ENCODE measurements at regions not wholly inside any gene's neighbourhood (a gene's known extent, or its start where the extent isn't known, plus 50 kb on each side); places are given as distances from the start of the nearest gene placed in this dataset.

DNA sequence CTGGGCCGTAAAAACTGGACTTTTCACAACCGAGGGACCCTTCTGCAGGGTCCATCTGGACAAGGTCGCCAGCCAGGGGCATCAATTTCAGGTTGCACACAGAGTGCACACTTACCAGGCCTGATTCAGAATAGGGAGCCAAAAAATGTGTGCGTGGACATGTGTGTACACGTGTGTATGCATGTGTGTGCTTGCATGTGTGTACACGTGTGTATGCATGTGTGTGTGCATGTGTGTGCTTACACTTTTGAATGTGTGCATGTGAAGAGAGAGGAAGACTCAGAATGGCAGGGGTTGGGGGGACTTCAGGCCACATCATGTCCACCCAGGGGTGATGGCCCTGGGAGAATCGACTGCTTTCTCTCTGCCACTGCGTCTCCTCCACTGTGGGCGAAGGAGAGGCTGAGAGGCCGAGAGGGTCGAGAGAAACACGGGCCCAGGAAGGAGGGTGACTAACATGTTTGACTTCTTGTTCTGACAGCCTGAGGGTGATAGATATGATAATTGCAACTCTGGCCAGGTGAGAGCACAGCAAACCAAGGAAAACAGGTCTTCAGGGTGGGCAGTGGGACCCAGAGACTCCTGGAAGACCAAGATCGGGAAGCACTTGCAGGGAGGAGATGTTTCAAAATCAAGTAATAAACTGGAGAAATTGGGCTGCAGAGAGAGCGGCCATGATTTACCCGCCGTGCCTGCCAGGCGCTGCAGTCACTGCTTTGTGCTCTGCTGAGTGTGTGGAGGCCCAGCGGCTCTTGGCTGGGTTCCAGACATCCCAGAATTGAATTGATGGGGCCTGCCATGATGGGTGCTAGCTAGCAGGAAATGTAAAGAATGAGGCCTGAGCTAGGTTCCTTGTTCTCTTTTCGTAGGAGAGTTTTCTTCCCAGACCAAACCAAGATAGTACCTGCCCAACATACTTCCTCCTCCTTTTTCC lies 310.8 kb downstream of the QKI start:
- DNase-seq, result no peak

DNA sequence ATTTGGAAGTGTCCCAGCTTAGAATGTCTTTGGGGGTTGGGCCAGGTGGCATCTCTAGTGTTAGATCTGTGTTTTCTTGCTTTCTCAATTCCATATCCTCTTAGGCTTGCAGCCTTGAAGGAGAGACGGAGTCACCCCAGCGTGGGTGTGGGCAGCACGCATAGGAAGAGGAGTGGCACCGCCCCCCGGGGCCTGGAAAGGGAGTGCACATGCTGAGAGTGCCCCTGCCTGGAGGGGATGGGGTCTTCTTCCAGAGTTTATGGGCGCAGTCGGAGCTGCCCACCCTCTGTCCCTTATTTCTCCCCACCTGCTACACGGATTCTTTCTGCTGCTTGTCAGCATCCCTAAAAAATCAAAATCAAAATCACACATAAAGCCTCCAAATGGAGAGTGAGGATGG lies 309.7 kb downstream of the QKI start:
- DNase-seq, result no peak

DNA sequence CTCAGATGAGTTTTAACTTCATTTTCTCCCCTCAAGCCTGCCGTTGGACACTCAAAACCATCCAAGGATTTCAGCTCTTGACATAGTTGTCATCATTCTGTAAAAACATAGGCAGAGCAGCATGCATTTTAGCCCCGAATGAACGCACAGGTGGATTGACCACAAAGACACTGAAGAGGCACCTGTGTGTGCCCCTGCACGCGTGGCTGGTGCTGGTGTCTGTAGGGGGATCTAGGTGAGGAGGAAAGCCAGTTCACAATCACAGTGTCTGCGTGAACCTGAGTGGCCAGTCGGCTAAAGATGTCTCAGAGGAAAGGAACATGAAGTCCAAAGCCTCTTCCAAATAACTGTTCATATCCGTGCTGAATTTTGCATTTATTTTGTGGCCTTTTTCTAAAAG lies 309.2 kb downstream of the QKI start:
- DNase-seq, result no peak

DNA sequence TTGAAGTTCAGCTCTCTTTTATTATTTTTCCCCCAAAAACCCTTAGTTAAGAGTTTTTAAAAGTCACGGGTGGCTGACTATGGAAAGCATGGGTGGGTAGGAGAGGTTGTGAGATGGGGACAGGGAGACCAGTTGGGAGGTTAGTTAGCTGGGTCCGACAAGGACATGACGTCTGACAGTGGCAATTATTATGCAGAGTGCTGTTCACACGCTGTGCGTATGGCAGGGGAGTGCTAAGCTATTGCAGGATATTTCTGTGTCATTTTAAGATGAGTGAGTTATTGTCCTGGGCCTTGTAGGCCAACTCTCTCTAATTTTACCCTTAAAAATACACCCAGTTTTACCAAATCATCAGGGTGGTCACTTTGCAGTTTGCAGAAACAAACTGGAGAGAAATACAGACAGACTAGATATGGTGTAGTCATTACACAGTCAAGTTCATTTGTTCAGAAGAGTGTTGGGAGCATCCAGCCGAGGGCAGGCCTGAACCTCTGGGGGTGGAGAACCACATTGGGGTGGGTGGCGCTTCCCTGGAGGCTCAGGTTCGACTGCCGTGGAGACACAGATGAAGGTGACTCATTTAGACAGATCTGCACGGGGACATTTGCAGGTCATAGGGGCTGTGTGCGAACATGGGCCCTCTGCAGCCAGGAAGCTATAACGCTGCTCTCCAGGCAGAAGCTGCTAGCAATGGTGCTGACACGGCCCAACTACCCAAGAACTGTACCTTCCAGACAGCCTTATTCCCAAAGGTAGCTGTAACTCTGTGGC lies 307.6 kb downstream of the QKI start:
- DNase-seq, result no peak

DNA sequence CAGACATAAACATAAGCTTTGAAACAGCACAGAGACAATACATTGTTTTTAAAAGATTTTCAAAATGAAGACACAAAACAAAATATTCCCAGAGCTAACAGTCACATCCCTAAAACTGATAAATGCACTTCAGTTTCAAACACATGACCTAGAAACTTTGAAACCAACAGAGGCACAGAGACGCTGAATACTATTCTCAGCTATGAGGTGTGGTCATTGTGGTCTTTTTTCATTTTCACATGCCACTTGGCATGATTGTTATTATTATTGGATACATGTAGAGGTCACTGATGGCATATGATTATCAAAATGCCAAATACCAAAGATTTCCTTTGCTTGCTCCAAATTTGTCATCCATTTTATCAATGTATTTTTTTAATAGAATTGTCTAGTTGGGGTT lies 306.9 kb downstream of the QKI start:
- DNase-seq, result no peak

DNA sequence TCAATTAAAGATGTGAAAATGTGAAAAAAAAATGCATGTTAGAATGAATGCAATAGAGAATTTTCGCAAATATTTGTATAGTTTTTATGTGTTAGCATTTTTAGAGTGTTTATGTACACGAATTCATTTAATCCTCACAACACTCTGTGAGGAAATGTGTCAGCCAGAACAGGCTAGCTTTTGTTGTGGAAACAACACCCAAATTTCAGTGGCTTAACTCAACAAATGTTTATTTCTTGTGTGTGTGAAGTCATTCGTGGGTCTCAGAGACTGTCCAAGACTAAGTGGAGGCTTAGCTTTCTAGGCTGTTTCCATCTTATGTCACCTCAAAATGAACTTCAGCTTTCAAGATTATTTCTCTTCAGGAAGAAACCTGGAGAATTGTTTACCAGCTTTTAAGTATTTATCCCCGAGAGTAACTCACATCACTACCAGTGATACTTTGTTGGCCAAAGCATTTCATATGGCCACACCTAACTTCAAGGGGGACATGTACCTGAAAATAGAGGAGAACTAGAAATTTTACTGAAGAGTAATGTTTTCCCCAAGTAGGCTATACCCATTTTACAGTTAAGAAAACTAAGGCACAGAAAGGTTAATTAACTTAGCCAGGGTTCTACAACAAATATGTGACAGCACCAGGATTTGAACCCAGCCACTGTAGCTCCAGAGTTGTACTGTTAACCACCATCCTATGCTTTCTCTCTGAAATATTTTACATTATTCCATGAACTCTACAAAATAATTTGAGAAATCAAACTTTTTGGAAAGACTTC lies 306.1 kb downstream of the QKI start:
- no peak for DNase-seq

DNA sequence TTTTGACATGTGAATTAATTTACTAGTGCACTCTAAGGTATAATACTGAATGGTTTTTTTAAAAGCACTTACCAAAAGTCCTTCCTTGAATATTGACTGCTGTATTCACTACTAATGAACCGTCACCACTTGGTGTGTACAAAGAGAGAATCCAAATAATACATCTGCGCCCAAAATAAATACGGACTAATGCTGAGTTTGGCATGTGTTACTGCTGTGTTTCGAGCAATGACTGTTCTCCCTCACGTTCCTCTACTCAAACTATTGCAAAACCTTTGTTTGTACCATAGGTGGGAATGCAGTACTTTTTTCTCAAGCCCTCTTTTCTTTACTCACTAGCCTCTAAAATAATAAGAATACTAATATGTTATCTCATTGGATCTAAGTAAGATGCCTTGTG lies 305.5 kb downstream of the QKI start:
- DNase-seq, result no peak

DNA sequence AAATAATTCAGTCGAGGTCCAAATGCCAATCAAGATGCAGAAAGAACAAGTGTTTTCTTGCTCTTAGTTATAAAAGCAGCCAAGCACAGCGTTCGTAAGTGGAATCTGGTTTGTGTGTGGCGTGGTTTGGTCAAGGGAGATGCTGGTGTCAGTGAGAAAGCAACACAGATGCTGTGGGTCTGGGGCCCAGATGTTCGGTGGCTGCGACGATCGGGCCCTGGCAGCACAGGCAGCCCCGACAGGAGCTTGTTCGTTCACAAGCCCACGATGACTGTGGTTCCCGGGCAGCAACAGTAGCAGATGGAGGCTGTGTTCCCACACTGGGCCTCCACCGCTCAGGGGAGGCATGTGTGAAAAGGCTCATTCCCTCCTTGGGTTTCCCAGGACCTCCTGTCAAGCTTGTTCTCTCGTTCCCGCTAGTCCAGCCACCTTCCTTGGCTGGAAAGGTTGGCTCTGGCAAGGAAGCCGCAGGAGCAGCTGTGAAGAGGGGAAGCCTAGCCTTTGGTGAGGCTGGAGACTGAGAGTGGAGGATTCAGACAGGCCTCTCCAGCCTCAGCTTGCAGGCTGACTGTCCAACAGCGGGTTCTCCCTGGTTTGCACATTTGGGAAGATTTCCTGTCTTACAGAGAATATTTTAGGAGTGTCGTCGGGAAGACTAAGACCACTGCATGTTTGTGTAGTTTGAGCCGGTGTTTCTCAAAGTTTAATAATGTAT lies 304.7 kb downstream of the QKI start:
- DNase-seq, result no peak

DNA sequence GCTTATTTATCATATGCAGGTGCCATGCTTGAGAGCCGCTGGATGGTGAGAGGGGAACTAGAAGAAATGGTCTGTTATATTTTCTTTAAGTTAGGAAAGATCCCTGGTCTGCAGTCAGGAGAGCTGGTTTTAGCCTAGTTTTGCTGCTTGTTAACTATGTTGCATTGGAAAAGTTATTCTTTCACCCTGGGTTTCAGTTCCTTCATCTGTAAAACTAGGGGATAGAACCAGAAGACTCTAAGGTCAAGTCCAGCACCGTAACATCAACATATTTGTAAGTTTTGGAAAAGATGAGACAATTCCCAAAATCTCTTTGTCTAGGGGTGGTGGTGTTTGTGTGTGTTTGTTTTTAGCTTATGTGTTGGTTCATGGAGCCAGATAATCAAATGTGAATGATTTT lies 304.0 kb downstream of the QKI start:
- no peak for DNase-seq

DNA sequence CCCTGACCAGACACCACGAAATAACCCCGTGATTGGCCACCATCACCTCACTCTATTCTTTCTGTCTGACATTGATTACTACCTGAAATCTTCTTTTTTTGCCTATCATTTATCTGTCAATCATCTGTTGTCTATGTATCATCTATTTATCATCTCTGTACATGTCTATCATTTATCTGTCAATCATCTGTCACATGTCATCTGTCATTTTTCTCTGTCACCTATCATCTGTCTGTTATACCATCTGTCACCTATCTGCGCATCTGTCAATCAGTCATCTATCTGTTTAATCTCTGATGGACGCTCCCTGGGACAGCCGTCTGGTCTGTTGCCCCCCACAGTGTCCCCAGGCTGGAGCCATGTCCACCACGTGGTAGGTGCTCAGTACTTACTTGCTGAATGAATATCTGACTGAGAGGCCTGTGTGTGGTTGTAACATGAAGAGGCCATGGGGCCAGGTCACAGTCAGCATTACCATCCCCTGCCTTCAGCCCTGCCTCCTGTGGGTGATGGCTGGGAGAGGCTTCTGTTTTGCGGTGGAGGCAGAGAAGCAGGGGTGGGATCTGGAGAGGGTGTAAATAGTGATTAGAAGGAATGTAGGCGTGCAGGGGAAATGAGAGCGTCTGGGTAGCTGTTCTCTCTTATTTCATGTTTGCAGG lies 302.7 kb downstream of the QKI start:
- DNase-seq, result no peak

DNA sequence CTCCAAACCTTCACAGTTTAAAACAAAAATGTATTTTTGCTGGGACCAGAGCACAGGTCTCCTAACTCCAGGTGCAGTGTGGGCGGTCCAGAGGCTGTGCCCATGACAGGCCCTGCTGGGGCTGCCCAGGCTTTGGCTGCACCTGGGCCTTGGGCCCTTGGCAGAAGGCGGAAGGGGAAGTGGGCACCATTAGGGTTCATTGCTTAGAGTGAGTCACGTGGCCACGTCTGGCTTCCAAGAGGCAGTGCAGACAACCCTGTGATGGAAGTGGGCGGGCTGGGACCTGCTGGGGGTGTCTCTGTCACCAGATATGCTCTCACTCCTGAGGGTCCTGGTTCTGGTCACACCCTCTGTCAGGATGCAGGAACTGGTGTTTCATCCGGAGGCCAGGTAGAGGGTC lies 302.2 kb downstream of the QKI start:
- DNase-seq, result no peak

DNA sequence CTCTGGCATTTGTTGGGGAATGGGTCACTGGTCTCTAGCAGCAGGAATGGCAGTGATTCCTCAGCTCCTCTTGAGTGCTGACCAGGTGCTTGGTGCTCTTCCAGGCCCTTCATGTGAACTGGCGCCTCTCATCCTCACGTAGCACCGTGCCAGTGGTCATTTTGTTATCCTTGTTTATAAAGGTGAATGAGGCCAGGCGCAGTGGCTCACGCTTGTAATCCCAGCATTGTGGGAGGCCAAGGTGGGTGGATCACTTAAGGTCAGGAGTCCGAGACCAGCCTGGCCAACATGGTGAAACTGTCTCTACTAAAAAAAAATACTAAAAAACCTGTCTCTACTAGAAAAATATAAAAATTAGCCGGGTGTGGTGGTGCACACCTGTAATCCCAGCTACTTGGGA lies 301.3 kb downstream of the QKI start:
- DNase-seq, result no peak

DNA sequence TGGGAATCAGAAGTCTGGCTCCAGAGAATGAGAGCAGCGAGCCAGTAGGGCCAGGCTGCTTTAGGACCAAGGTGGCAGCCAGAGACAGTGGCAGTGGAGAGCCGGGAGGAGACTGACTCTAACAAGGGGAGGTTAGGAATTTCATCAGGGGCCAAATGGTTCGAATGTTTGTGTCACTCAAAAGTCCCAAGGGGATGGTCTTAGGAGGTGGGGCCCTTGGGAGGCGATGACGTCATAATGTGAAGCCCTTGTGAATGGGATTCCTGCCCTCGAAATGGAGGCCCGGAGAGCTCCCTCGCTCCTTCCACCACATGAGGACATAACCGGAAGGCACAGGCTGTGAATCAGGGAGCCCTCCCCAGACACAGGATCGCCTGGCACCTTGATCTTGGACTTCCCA lies 299.7 kb downstream of the QKI start:
- DNase-seq, result no peak

DNA sequence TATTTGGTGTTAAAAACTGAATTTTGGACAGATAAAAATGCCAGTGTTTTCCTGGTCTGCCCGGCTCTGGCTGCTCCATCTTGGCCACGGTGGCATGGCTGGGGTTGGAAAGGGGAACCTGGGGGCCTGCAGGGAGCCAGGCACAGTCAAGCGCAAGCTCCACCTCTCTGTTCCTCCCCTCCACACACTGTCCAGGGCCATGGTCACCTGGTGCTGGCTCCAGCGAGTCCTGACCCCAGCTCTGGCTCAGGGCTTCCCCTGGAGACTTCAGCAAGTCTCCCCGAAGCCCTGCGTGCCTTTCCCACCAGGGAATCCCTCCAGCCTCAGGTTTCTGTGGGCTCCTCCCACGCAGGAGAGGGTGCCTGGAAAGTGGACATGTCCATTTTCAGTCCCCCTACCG lies 298.5 kb downstream of the QKI start:
- DNase-seq, result no peak

DNA sequence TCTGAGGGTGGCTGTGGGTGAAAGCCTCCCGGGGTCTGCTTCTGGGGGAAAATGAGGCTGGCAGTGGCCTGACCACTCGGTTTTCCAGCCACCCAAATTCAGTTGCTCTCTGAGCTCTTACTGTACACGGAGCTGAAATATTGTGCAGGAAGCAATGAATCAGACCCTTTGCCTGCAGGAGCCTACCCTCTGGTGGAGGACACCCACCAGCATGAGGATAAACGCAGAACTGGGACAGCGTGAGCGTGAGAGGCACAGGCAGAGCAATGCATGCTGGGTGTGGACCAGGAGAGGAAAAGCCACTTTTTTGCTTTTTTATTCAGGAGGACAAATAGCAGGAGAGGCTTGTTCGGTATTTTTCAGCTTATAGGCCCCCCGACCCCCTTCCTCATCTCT lies 298.0 kb downstream of the QKI start:
- no peak for DNase-seq

DNA sequence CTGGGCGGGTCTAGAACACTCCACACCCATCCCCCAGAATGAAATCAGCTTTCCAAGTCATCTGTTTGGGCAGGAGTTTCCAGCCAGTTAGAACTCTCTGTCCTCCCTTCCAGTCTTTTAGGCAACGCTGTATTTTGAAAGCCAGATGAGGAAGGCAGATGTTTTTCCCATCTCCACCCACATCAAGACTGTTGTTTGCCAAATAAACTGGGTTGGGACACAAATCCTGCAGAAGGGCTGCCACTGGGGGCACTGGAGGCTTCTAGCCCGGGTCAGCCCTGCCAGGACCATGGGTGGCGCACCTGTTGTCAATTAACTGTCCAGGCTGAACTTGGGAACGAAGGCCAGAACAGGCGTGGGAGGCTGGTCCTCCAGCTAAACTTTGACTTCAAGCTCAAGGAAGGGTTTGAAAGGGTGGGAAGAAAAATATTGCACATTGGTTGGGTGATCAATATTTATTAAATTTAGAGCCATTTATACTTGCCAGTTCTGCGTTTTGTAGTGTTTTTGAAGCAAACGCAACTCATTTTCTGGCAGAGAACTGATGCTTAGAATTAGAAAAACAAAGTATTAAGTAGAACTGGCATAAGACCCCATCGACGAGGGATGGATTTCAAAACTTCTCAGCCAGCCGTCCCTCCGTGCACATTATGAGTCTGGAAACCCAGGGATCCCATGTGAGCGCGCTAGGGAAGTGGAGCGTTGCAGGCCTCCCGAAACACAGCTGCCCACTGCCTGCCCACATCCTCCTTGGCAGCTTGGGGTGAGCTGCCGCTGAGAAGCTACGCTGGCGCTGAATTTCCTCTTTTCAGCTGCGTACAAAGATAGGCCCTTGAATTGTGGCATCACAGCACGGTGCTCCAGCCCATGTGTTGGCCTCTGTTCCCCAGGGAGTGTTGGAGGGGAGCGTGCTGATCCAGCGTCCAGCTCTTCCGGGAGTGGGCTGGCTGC lies 297.4 kb downstream of the QKI start:
- DNase-seq, result no peak

DNA sequence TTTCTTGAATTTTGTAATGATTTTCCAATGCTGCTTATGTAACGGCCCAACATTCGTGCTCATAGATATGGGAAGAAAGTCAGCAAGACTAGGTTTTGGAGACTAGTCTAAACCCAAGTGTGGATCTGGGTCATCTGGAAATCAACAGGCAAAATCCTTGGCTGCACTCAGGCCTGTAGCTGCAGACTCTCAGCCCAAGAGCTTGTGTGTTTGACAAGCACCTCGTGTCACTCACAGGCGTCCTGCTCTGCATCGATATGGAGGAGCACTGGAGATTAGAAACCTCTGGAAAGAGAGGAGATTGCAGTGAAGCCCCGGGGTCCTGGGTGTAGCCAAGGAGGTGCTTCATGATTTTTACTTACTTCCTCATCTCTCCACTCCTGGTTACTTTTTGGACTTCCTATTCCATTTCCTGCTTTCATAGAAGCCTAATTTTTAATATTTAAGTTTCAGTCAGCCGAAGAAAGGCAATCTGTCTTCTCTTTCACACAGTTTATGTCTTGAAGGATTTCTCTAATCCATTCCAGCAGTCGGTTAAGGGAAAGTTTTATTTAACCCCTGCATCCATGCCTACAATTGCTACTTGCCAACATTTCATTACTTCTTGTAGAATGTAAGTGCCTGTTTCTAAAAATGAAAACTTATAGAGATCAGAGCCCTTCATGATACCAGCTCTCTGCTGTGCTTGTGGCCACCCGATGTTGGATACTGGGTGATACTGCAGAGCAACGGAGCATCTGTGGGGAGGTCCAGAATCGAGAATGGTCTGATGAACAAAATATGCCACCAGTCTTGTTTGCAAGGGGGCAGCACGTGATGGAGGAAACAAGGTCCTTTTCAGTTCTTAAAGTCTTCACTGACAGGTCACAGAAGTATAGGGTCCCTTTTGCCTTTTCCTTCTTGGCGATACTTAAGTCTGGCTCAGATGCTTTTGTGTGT lies 296.3 kb downstream of the QKI start:
- no peak for DNase-seq

DNA sequence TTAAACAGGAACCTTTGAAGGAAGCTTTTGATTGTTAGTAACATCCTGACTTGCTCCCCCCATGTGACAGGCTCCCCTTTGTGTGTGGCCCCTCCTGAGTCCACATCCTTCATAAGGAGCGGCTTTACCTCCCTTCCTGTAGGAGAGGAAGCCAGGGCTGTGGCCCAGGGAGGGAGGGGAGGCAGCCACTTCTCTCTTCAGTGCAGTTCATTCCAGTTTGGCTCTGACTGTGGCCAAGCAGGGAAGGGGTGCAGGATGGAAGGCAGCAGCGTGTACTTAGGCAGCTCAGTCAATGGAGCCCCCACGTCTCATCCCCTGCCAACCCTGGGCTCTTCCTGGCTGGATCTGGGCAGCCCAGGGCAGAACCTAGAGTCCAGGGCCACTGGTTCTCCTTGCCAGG lies 295.2 kb downstream of the QKI start:
- DNase-seq, result no peak

DNA sequence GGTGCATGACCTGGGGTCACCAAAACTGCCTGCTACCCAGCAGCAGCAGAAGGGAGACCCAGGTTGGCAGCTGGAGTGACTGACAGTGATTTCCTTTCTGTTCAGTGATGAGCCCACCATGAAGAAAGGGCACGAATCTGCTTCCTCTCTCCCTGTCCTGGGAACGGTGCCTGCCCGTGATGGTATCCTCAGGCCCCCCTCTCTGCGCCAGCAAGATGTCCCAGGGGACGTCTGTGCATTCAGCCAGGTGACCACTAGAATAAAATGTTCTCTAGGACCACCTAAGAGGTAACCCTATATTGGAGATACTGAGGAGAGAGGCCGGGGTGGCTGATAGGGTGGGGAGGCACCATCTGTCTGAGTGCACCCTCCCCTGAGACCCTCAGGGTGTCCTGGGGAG lies 294.7 kb downstream of the QKI start:
- no peak for DNase-seq

DNA sequence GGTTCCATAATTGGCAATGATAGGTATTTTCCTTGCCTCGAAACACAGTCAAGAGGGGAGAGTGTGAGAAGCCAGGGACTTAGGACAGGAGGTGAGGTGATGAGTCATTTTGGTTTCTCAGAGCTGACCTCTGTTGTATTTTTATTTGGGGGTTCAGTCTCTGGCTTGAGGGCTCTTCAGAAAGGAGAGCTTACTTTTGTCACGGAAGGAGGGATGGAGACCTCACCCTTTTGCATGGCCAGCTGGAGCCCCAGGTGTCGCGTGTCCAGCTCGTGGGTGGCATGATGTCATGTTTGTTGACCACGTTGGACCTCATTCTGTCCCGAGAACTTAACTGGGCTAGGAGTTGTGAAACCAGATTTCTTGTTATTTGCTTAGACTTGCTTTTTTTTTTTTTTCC lies 293.9 kb downstream of the QKI start:
- DNase-seq, result no peak
